Stomach (tissue), 8 donors: ENCODE measurements at regions not wholly inside any gene's neighbourhood (a gene's known extent, or its start where the extent isn't known, plus 50 kb on each side); places are given as distances from the start of the nearest gene placed in this dataset.

Experiments
- DNase-seq, 2 donors: peaks; one replicate each; pipeline versions ENCODE4 v3.0.0 to v3.0.0-alpha.2; 2013 to 2019
- H3K27ac ChIP-seq, 5 donors: fragments of 200-600 bp in 4 of 5; sonication (generic) in 4 of 5; one replicate each; pipeline ENCODE4 v1.5.1; 2013 to 2019; ENCODE audit warnings: mild to moderate bottlenecking in 1 of 5, moderate library complexity in 1 of 5
- H3K27me3 ChIP-seq, 3 donors: fragments of 200-600 bp; sonication (generic); one replicate each; pipeline ENCODE4 v1.5.1; 2017 to 2019; ENCODE audit warnings: mixed run types in 1 of 3
- H3K36me3 ChIP-seq, 4 donors: fragments of 200-600 bp; sonication (generic); 1 replicate in 3 of 4; 2 replicates in 1 of 4; pipeline ENCODE4 v1.5.1; 2016 to 2019
- H3K4me1 ChIP-seq, 4 donors: fragments of 200-600 bp; sonication (generic); one replicate each; pipeline ENCODE4 v1.5.1; 2016 to 2019
- H3K4me3 ChIP-seq, 4 donors: fragments of 200-600 bp; sonication (generic) in 3 of 4; one replicate each; pipeline ENCODE4 v1.5.1; 2016 to 2019; ENCODE audit warnings: mild to moderate bottlenecking in 1 of 4
- H3K9me3 ChIP-seq, 4 donors: fragments of 200-600 bp; sonication (generic); one replicate each; pipeline ENCODE4 v1.5.1; 2016 to 2019
- CTCF ChIP-seq, 7 experiments: fragments of 450-650 bp in 4 of 7; fragments of 200-600 bp in 3 of 7; sonication (generic) in 3 of 7; IDR thresholded peaks; one replicate each; pipeline ENCODE4 v1.5.1; 2016 to 2019; ENCODE audit warnings: antibody characterized with exemption in 7 of 7, control low read depth in 2 of 7, mild to moderate bottlenecking in 1 of 7
- EP300 ChIP-seq: sonication (generic); formaldehyde crosslinking; IDR thresholded peaks from one replicate; pipeline ENCODE4 v1.6.1; 2017; ENCODE audit warnings: antibody characterized with exemption
- POLR2A ChIP-seq, 4 donors: fragments of 450-650 bp; IDR thresholded peaks; one replicate each; pipeline ENCODE4 v1.6.1; 2016; ENCODE audit warnings: antibody characterized with exemption in 4 of 4, control low read depth in 2 of 4, mild to moderate bottlenecking in 1 of 4, moderate library complexity in 1 of 4
- POLR2AphosphoS5 ChIP-seq, 3 donors: sonication (generic); formaldehyde crosslinking; IDR thresholded peaks; one replicate each; pipeline ENCODE4 v1.6.1; 2016; ENCODE audit warnings: antibody characterized with exemption in 3 of 3
- WGBS, 5 donors: extraction: QIAGEN DNeasy Blood & Tissue Kit in 3 of 5; methylation state at CpG; one replicate each; pipeline versions ENCODE4 v1.1.5 to v1.1.7; 2013 to 2018; 5-methylcytosine and 5-hydroxymethylcytosine counted together
- intact Hi-C: fragments of 100-400 bp; cut with DNase I; formaldehyde crosslinking; loops from one replicate; pipeline ENCODE4 v1.15.1; 2023; ENCODE audit warnings: low total_unique reads
- donor health status: healthy with polysubstance abuse.
- donor health status: Bipolar disorder and iron deficiency.
- donor health status: healthy.

GRCh38 chr2:76211991-76212985 lies 501.6 kb upstream of the GCFC2 start:
- Histone ChIP-seq H3K4me3 (no peak overlapping the region), H3K4me1 (no peaks in the 10 kb centered on the region), H3K9me3 (no peaks in the 10 kb centered on the region), H3K27ac (no peak overlapping the region), H3K27me3 (no peaks in the 10 kb centered on the region), H3K36me3 (no peaks in the 10 kb centered on the region)
- intact Hi-C loops: no loop called here
- 66 to 74% (median 71%) methylated on average over 5 of the region's 5 CpGs for WGBS, 5 donors
- no peak for TF ChIP-seq EP300
- no peak for DNase-seq

- no peak overlapping the region for H3K27ac ChIP-seq
- no peaks in the 10 kb centered on the region for H3K27me3 ChIP-seq
- 78 to 89% (median 82%) methylated on average over 3 of the region's 3 CpGs for WGBS, 5 donors
- no peaks in the 10 kb centered on the region for H3K9me3 ChIP-seq
- no peaks in the 10 kb centered on the region for H3K4me1 ChIP-seq
- H3K4me3 ChIP-seq: no peak overlapping the region
- DNase-seq: no peak
- intact Hi-C loops: no loop called here
- TF ChIP-seq POLR2AphosphoS5 (IDR thresholded peaks at IDR 0.05) (no peak), EP300 (no peak), CTCF (IDR thresholded peaks at IDR 0.05) (no peak), POLR2A (IDR thresholded peaks at IDR 0.05) (no peak)
- H3K36me3 ChIP-seq: no peaks in the 10 kb centered on the region
Observed at GRCh38 chr2:76210551-76210950, 499.8 kb upstream of the GCFC2 start.

GRCh38 chr2:76204048-76204447 lies 493.3 kb upstream of the GCFC2 start:
- Histone ChIP-seq H3K4me1 (no peaks in the 10 kb centered on the region), H3K27me3 (no peaks in the 10 kb centered on the region), H3K9me3 (no peaks in the 10 kb centered on the region), H3K4me3 (no peak overlapping the region), H3K27ac (no peak overlapping the region), H3K36me3 (no peaks in the 10 kb centered on the region)
- no peak for TF ChIP-seq POLR2AphosphoS5 (IDR thresholded peaks at IDR 0.05)
- no peak for TF ChIP-seq POLR2A (IDR thresholded peaks at IDR 0.05)
- TF ChIP-seq CTCF (IDR thresholded peaks at IDR 0.05): no peak
- TF ChIP-seq EP300: no peak
- intact Hi-C loops: no loop called here
- 63 to 79% (median 73%) methylated on average over 2 of the region's 2 CpGs for WGBS, 5 donors
- no peak for DNase-seq

- Histone ChIP-seq H3K36me3 (no peaks in the 10 kb centered on the region), H3K27ac (no peak overlapping the region), H3K4me1 (no peaks in the 10 kb centered on the region), H3K27me3 (no peaks in the 10 kb centered on the region), H3K9me3 (no peaks in the 10 kb centered on the region), H3K4me3 (no peak overlapping the region)
- intact Hi-C loops: no loop called here
- WGBS, 5 donors: 72 to 95% (median 86%) methylated on average over 2 of the region's 2 CpGs
- TF ChIP-seq POLR2A (IDR thresholded peaks at IDR 0.05): no peak
- TF ChIP-seq CTCF (IDR thresholded peaks at IDR 0.05): no peak
- no peak for TF ChIP-seq POLR2AphosphoS5 (IDR thresholded peaks at IDR 0.05)
- no peak for TF ChIP-seq EP300
- DNase-seq: no peak
Observed at GRCh38 chr2:76202866-76203265, 492.2 kb upstream of the GCFC2 start.
